ENCODE measurements at regions not wholly inside any gene's neighbourhood (a gene's known extent, or its start where the extent isn't known, plus 50 kb on each side); places are given as distances from the start of the nearest gene placed in this dataset.
A peak's percentile ranks its signal among the peaks of the same experiment; 100 is the strongest.

GRCh38 chr16:85557971-85558657, 55.0 kb upstream of the GSE1 start:
- H3K9me3 Mint-ChIP-seq: peaks cover 0 to 2% (median 0%) of the 10 kb centered on the region in 7 donors
- H3K4me1 ChIP-seq (ENCODE audit: control insufficient read depth in 1 of 2, insufficient read depth in 2 of 2, low read length in 2 of 2): peaks cover 35 to 57% of the 10 kb centered on the region in 2 donors
- no peaks in the 10 kb centered on the region for H3K9me3 ChIP-seq (replicated peaks in 1 of 2; ENCODE audit: control insufficient read depth in 1 of 2, insufficient read depth in 1 of 2, low read length in 2 of 2)
- peak overlapping the region; percentile 91 for H3K9ac ChIP-seq (ENCODE audit: insufficient read depth, low read length, poor library complexity, severe bottlenecking)
- H3K36me3 ChIP-seq (replicated peaks in 1 of 2; ENCODE audit: control insufficient read depth in 1 of 2, insufficient read depth in 2 of 2, low read length in 2 of 2): no peaks in the 10 kb centered on the region
- peaks cover 11 to 22% of the 10 kb centered on the region in 2 donors for H3K36me3 Mint-ChIP-seq
- DNase-seq: peak in 1 of 3 donors; percentile 4
- H2AFZ ChIP-seq (ENCODE audit: insufficient read depth, low read depth, low read length, poor library complexity, severe bottlenecking): no peak overlapping the region
- no peaks in the 10 kb centered on the region for H3K27me3 ChIP-seq (ENCODE audit: control insufficient read depth in 2 of 2, insufficient read depth in 2 of 2, low read length in 2 of 2)
- peaks cover 64% of the 10 kb centered on the region for H4K20me1 ChIP-seq (ENCODE audit: insufficient read depth, low read length)
- H3K79me2 ChIP-seq (ENCODE audit: insufficient read depth, low read length): peaks cover 82% of the 10 kb centered on the region
- intact Hi-C loops (cut with micrococcal nuclease): loop anchor here (2.0 to 10.0 kb wide), 4 partner anchors 13 to 253 kb away; partner anchors contain the start of gene GSE1 (in 1 of the 2)
- peak overlapping the region; percentile 46 to 83 (median 73) for H3K27ac Mint-ChIP-seq
- peak overlapping the region; percentile 91 for H3K4me2 ChIP-seq (replicated peaks; ENCODE audit: extremely low read depth, low read length, poor library complexity, severe bottlenecking)
- no peak for TF ChIP-seq CTCF (IDR thresholded peaks at IDR 0.05)
- H3K4me3 Mint-ChIP-seq: peak overlapping the region; percentile 84 to 87
- H3K4me1 Mint-ChIP-seq: peaks cover 58% of the 10 kb centered on the region
- peak overlapping the region; percentile 80 to 99 (median 94) for H3K4me3 ChIP-seq (replicated peaks in 1 of 3; ENCODE audit: low read depth in 2 of 3, low read length in 3 of 3)
- peaks cover 0 to 2% (median 1%) of the 10 kb centered on the region in 3 donors for H3K27me3 Mint-ChIP-seq (ENCODE audit: low read depth in 3 of 3)
- H3K27ac ChIP-seq (ENCODE audit: low read depth in 1 of 2, low read length in 2 of 2): peak overlapping the region; percentile 2 to 24
- WGBS (ENCODE audit: insufficient coverage): 14% methylated on average over 5 of the region's 13 CpGs

GRCh38 chr16:85560932-85561247, 52.2 kb upstream of the GSE1 start:
- DNase-seq: no peak
- intact Hi-C loops (cut with micrococcal nuclease): loop anchor here in 1 of 2 donors (5.0 kb wide), 1 partner anchor 139 kb away; no protein-coding TSS in a partner anchor
- Histone ChIP-seq H3K27ac (ENCODE audit: low read depth in 1 of 2, low read length in 2 of 2) (no peak overlapping the region), H3K79me2 (ENCODE audit: insufficient read depth, low read length) (peaks cover 100% of the 10 kb centered on the region), H3K9ac (ENCODE audit: insufficient read depth, low read length, poor library complexity, severe bottlenecking) (no peak overlapping the region), H4K20me1 (ENCODE audit: insufficient read depth, low read length) (peaks cover 92% of the 10 kb centered on the region), H3K4me1 (ENCODE audit: control insufficient read depth in 1 of 2, insufficient read depth in 2 of 2, low read length in 2 of 2) (peaks cover 42 to 65% of the 10 kb centered on the region in 2 donors), H3K9me3 (replicated peaks in 1 of 2; ENCODE audit: control insufficient read depth in 1 of 2, insufficient read depth in 1 of 2, low read length in 2 of 2) (no peaks in the 10 kb centered on the region), H3K4me3 (replicated peaks in 1 of 3; ENCODE audit: low read depth in 2 of 3, low read length in 3 of 3) (no peak overlapping the region), H3K4me2 (replicated peaks; ENCODE audit: extremely low read depth, low read length, poor library complexity, severe bottlenecking) (no peak overlapping the region), H3K27me3 (ENCODE audit: control insufficient read depth in 2 of 2, insufficient read depth in 2 of 2, low read length in 2 of 2) (no peaks in the 10 kb centered on the region), H2AFZ (ENCODE audit: insufficient read depth, low read depth, low read length, poor library complexity, severe bottlenecking) (no peak overlapping the region), H3K36me3 (replicated peaks in 1 of 2; ENCODE audit: control insufficient read depth in 1 of 2, insufficient read depth in 2 of 2, low read length in 2 of 2) (no peaks in the 10 kb centered on the region)
- Mint-ChIP-seq H3K9me3 (peaks cover 0 to 4% (median 0%) of the 10 kb centered on the region in 7 donors), H3K4me3 (no peak overlapping the region), H3K36me3 (peaks cover 20 to 29% of the 10 kb centered on the region in 2 donors), H3K27ac (no peak overlapping the region), H3K4me1 (peaks cover 73% of the 10 kb centered on the region), H3K27me3 (ENCODE audit: low read depth in 3 of 3) (peaks cover 1% of the 10 kb centered on the region in 3 donors)
- no peak for TF ChIP-seq CTCF (IDR thresholded peaks at IDR 0.05)
- 90% methylated on average over 3 of the region's 7 CpGs for WGBS (ENCODE audit: insufficient coverage)

Measured in CD14-positive monocyte (primary cell).